ENCODE measurements at regions not wholly inside any gene's neighbourhood (a gene's known extent, or its start where the extent isn't known, plus 50 kb on each side); places are given as distances from the start of the nearest gene placed in this dataset.
A peak's percentile ranks its signal among the peaks of the same experiment; 100 is the strongest.

- DNase-seq, result no peak
Measured at GRCh38 chr15:91692596-91692995, 160.9 kb upstream of the SLCO3A1 start.

- DNase-seq, result no peak
Measured at GRCh38 chr15:91694131-91694830, 159.2 kb upstream of the SLCO3A1 start.

- no peak for DNase-seq
Measured at GRCh38 chr15:91694831-91695210, 158.7 kb upstream of the SLCO3A1 start.

GRCh38 chr15:91695799-91696198 lies 157.7 kb upstream of the SLCO3A1 start:
- no peak for DNase-seq

GRCh38 chr15:91696981-91697380 lies 156.5 kb upstream of the SLCO3A1 start:
- no peak for DNase-seq

GRCh38 chr15:91698241-91698640 lies 155.3 kb upstream of the SLCO3A1 start:
- DNase-seq, result no peak

GRCh38 chr15:91699741-91700140 lies 153.8 kb upstream of the SLCO3A1 start:
- DNase-seq, result no peak

- no peak for DNase-seq
Measured at GRCh38 chr15:91703274-91703673, 150.2 kb upstream of the SLCO3A1 start.

GRCh38 chr15:91704343-91704742 lies 149.2 kb upstream of the SLCO3A1 start:
- DNase-seq, result no peak

- DNase-seq, result peak; percentile 59
Measured at GRCh38 chr15:91706322-91707032, 147.0 kb upstream of the SLCO3A1 start.

- no peak for DNase-seq
Measured at GRCh38 chr15:91710080-91710698, 143.3 kb upstream of the SLCO3A1 start.

- DNase-seq, result peak; percentile 55
Measured at GRCh38 chr15:91711384-91712033, 142.0 kb upstream of the SLCO3A1 start.

- no peak for DNase-seq
Measured at GRCh38 chr15:91712286-91712685, 141.2 kb upstream of the SLCO3A1 start.

GRCh38 chr15:91716536-91716935 lies 137.0 kb upstream of the SLCO3A1 start:
- DNase-seq, result no peak

GRCh38 chr15:91717811-91718210 lies 135.7 kb upstream of the SLCO3A1 start:
- DNase-seq, result no peak

GRCh38 chr15:91723959-91724358 lies 129.5 kb upstream of the SLCO3A1 start:
- no peak for DNase-seq

GRCh38 chr15:91733661-91734060 lies 119.8 kb upstream of the SLCO3A1 start:
- no peak for DNase-seq

- no peak for DNase-seq
Measured at GRCh38 chr15:91737151-91737818, 116.2 kb upstream of the SLCO3A1 start.

GRCh38 chr15:91741986-91742385 lies 111.5 kb upstream of the SLCO3A1 start:
- DNase-seq, result no peak

GRCh38 chr15:91751611-91752010 lies 101.9 kb upstream of the SLCO3A1 start:
- DNase-seq, result no peak

- DNase-seq, result no peak
Measured at GRCh38 chr15:91752081-91752785, 101.3 kb upstream of the SLCO3A1 start.

- no peak for DNase-seq
Measured at GRCh38 chr15:91759560-91759959, 93.9 kb upstream of the SLCO3A1 start.

Data from NCI-H1436 (cell line).